T-helper 1 cell treated with Interleukin-12 subunit alpha and Interleukin-12 subunit beta and Interleukin-4 antibody, amounts not matched to agents 30 μg/mL and 1 μg/mL, for 36 hours (primary cell): ENCODE measurements at regions not wholly inside any gene's neighbourhood (a gene's known extent, or its start where the extent isn't known, plus 50 kb on each side); places are given as distances from the start of the nearest gene placed in this dataset.

Source experiments
- H3K27ac Mint-ChIP-seq: one replicate; pipeline ENCODE4 v1.8.0; 2021; ENCODE audit warnings: mild to moderate bottlenecking, mixed read lengths
- H3K27me3 Mint-ChIP-seq: one replicate; pipeline ENCODE4 v1.8.0; 2021; ENCODE audit warnings: low read depth, mixed read lengths
- H3K36me3 Mint-ChIP-seq: one replicate; pipeline ENCODE4 v1.8.0; 2021; ENCODE audit warnings: low read depth, mixed read lengths
- H3K4me1 Mint-ChIP-seq: one replicate; pipeline ENCODE4 v1.8.0; 2021; ENCODE audit warnings: low read depth, mixed read lengths
- H3K4me3 Mint-ChIP-seq: one replicate; pipeline ENCODE4 v1.8.0; 2021; ENCODE audit warnings: mild to moderate bottlenecking, moderate library complexity, mixed read lengths
- H3K9me3 Mint-ChIP-seq: one replicate; pipeline ENCODE4 v1.8.0; 2021; ENCODE audit warnings: mixed read lengths

GRCh38 chr2:234666911-234667310 lies 170.0 kb upstream of the ARL4C start:
- Mint-ChIP-seq H3K27me3 (no peaks in the 10 kb centered on the region), H3K9me3 (peaks cover 4% of the 10 kb centered on the region), H3K4me3 (no peak overlapping the region), H3K4me1 (no peaks in the 10 kb centered on the region), H3K27ac (no peak overlapping the region), H3K36me3 (no peaks in the 10 kb centered on the region)

GRCh38 chr2:234665304-234665703 lies 168.4 kb upstream of the ARL4C start:
- Mint-ChIP-seq H3K4me1 (no peaks in the 10 kb centered on the region), H3K9me3 (peaks cover 4% of the 10 kb centered on the region), H3K27ac (no peak overlapping the region), H3K4me3 (no peak overlapping the region), H3K36me3 (no peaks in the 10 kb centered on the region), H3K27me3 (no peaks in the 10 kb centered on the region)

- Mint-ChIP-seq H3K27me3 (no peaks in the 10 kb centered on the region), H3K27ac (no peak overlapping the region), H3K36me3 (no peaks in the 10 kb centered on the region), H3K9me3 (peaks cover 4% of the 10 kb centered on the region), H3K4me1 (no peaks in the 10 kb centered on the region), H3K4me3 (no peak overlapping the region)
These were observed 165.0 kb upstream of the ARL4C start for GRCh38 chr2:234661849-234662248.

GRCh38 chr2:234661175-234661574 lies 164.3 kb upstream of the ARL4C start:
- H3K27me3 Mint-ChIP-seq: no peaks in the 10 kb centered on the region

GRCh38 chr2:234655706-234656105 lies 158.8 kb upstream of the ARL4C start:
- no peak overlapping the region for H3K27ac Mint-ChIP-seq
- H3K36me3 Mint-ChIP-seq: no peaks in the 10 kb centered on the region
- H3K4me1 Mint-ChIP-seq: no peaks in the 10 kb centered on the region
- no peaks in the 10 kb centered on the region for H3K9me3 Mint-ChIP-seq
- no peak overlapping the region for H3K4me3 Mint-ChIP-seq
- no peaks in the 10 kb centered on the region for H3K27me3 Mint-ChIP-seq

More at GRCh38 chr2:234661175-234661574, 164.3 kb upstream of the ARL4C start:
- H3K27ac Mint-ChIP-seq: no peak overlapping the region
- H3K36me3 Mint-ChIP-seq: no peaks in the 10 kb centered on the region
- peaks cover 4% of the 10 kb centered on the region for H3K9me3 Mint-ChIP-seq
- no peak overlapping the region for H3K4me3 Mint-ChIP-seq
- H3K4me1 Mint-ChIP-seq: no peaks in the 10 kb centered on the region

GRCh38 chr2:234650911-234651310 lies 154.0 kb upstream of the ARL4C start:
- H3K4me3 Mint-ChIP-seq: no peak overlapping the region
- H3K27ac Mint-ChIP-seq: no peak overlapping the region
- no peaks in the 10 kb centered on the region for H3K9me3 Mint-ChIP-seq
- H3K4me1 Mint-ChIP-seq: no peaks in the 10 kb centered on the region
- no peaks in the 10 kb centered on the region for H3K36me3 Mint-ChIP-seq
- H3K27me3 Mint-ChIP-seq: no peaks in the 10 kb centered on the region

GRCh38 chr2:234649951-234650350 lies 153.1 kb upstream of the ARL4C start:
- Mint-ChIP-seq H3K4me1 (no peaks in the 10 kb centered on the region), H3K36me3 (no peaks in the 10 kb centered on the region), H3K9me3 (no peaks in the 10 kb centered on the region), H3K4me3 (no peak overlapping the region), H3K27ac (no peak overlapping the region), H3K27me3 (no peaks in the 10 kb centered on the region)

- H3K4me3 Mint-ChIP-seq: no peak overlapping the region
These were observed 146.5 kb upstream of the ARL4C start for GRCh38 chr2:234643407-234643806.

GRCh38 chr2:234641086-234641485 lies 144.2 kb upstream of the ARL4C start:
- no peaks in the 10 kb centered on the region for H3K36me3 Mint-ChIP-seq
- no peak overlapping the region for H3K27ac Mint-ChIP-seq
- no peaks in the 10 kb centered on the region for H3K27me3 Mint-ChIP-seq

More at GRCh38 chr2:234643407-234643806, 146.5 kb upstream of the ARL4C start:
- Mint-ChIP-seq H3K9me3 (peaks cover 16% of the 10 kb centered on the region), H3K27ac (no peak overlapping the region), H3K4me1 (no peaks in the 10 kb centered on the region), H3K27me3 (no peaks in the 10 kb centered on the region), H3K36me3 (no peaks in the 10 kb centered on the region)

GRCh38 chr2:234640657-234641056 lies 143.8 kb upstream of the ARL4C start:
- H3K36me3 Mint-ChIP-seq: no peaks in the 10 kb centered on the region
- peaks cover 16% of the 10 kb centered on the region for H3K9me3 Mint-ChIP-seq
- no peak overlapping the region for H3K27ac Mint-ChIP-seq
- H3K4me1 Mint-ChIP-seq: no peaks in the 10 kb centered on the region
- no peak overlapping the region for H3K4me3 Mint-ChIP-seq
- no peaks in the 10 kb centered on the region for H3K27me3 Mint-ChIP-seq

More at GRCh38 chr2:234641086-234641485, 144.2 kb upstream of the ARL4C start:
- H3K4me3 Mint-ChIP-seq: no peak overlapping the region
- H3K4me1 Mint-ChIP-seq: no peaks in the 10 kb centered on the region
- peaks cover 16% of the 10 kb centered on the region for H3K9me3 Mint-ChIP-seq

- Mint-ChIP-seq H3K9me3 (peaks cover 16% of the 10 kb centered on the region), H3K4me1 (no peaks in the 10 kb centered on the region), H3K27ac (no peak overlapping the region), H3K27me3 (no peaks in the 10 kb centered on the region), H3K4me3 (no peak overlapping the region), H3K36me3 (no peaks in the 10 kb centered on the region)
These were observed 142.1 kb upstream of the ARL4C start for GRCh38 chr2:234638966-234639365.

GRCh38 chr2:234635284-234635683 lies 138.4 kb upstream of the ARL4C start:
- Mint-ChIP-seq H3K9me3 (peaks cover 3% of the 10 kb centered on the region), H3K4me3 (no peak overlapping the region), H3K36me3 (no peaks in the 10 kb centered on the region), H3K27me3 (peaks cover 1% of the 10 kb centered on the region), H3K27ac (no peak overlapping the region), H3K4me1 (no peaks in the 10 kb centered on the region)

- peaks cover 5% of the 10 kb centered on the region for H3K27me3 Mint-ChIP-seq
- no peaks in the 10 kb centered on the region for H3K36me3 Mint-ChIP-seq
- H3K4me1 Mint-ChIP-seq: no peaks in the 10 kb centered on the region
- no peak overlapping the region for H3K4me3 Mint-ChIP-seq
- H3K27ac Mint-ChIP-seq: no peak overlapping the region
- no peaks in the 10 kb centered on the region for H3K9me3 Mint-ChIP-seq
These were observed 136.8 kb upstream of the ARL4C start for GRCh38 chr2:234633581-234634230.

GRCh38 chr2:234632527-234633391 lies 135.9 kb upstream of the ARL4C start:
- H3K4me1 Mint-ChIP-seq: no peaks in the 10 kb centered on the region
- no peak overlapping the region for H3K4me3 Mint-ChIP-seq
- H3K27ac Mint-ChIP-seq: no peak overlapping the region
- H3K36me3 Mint-ChIP-seq: no peaks in the 10 kb centered on the region
- no peaks in the 10 kb centered on the region for H3K9me3 Mint-ChIP-seq
- peaks cover 5% of the 10 kb centered on the region for H3K27me3 Mint-ChIP-seq
